HG03175 (cell line): ENCODE measurements at regions not wholly inside any gene's neighbourhood (a gene's known extent, or its start where the extent isn't known, plus 50 kb on each side); places are given as distances from the start of the nearest gene placed in this dataset.
A peak's percentile ranks its signal among the peaks of the same experiment; 100 is the strongest.

Source experiments
- ATAC-seq: cut with Tn5 transposase; IDR thresholded peaks from one replicate; pipeline ENCODE4 v1.9.1; 2021; ENCODE audit warnings: mild to moderate bottlenecking, moderate library complexity; ENCODE audit not compliant: unreplicated experiment

GRCh38 chr1:244192325-244192724 lies 141.2 kb downstream of the ZBTB18 start:
- ATAC-seq, result no peak

- ATAC-seq, result no peak
Measured at GRCh38 chr1:244196571-244197285, 145.6 kb downstream of the ZBTB18 start.

- ATAC-seq, result no peak
Measured at GRCh38 chr1:244197851-244198375, 146.8 kb downstream of the ZBTB18 start.

- ATAC-seq, result no peak
Measured at GRCh38 chr1:244199902-244200301, 148.8 kb downstream of the ZBTB18 start.

GRCh38 chr1:244200596-244200995 lies 149.5 kb downstream of the ZBTB18 start:
- no peak for ATAC-seq

- no peak for ATAC-seq
Measured at GRCh38 chr1:244201750-244202149, 150.7 kb downstream of the ZBTB18 start.

- ATAC-seq, result no peak
Measured at GRCh38 chr1:244204004-244204403, 152.9 kb downstream of the ZBTB18 start.

GRCh38 chr1:244205171-244205570 lies 154.1 kb downstream of the ZBTB18 start:
- ATAC-seq, result no peak

GRCh38 chr1:244205906-244206305 lies 154.8 kb downstream of the ZBTB18 start:
- ATAC-seq, result no peak

- no peak for ATAC-seq
Measured at GRCh38 chr1:244207042-244207934, 156.2 kb downstream of the ZBTB18 start.

GRCh38 chr1:244207935-244208244 lies 156.8 kb downstream of the ZBTB18 start:
- no peak for ATAC-seq

- peak; percentile 62 for ATAC-seq
Measured at GRCh38 chr1:244209955-244210354, 158.9 kb downstream of the ZBTB18 start.

- ATAC-seq, result no peak
Measured at GRCh38 chr1:244210884-244211558, 159.9 kb downstream of the ZBTB18 start.

- ATAC-seq, result no peak
Measured at GRCh38 chr1:244211559-244211944, 160.5 kb downstream of the ZBTB18 start.

GRCh38 chr1:244212219-244212618 lies 161.1 kb downstream of the ZBTB18 start:
- ATAC-seq, result no peak

GRCh38 chr1:244212797-244213475 lies 161.9 kb downstream of the ZBTB18 start:
- ATAC-seq, result no peak

GRCh38 chr1:244214009-244214967 lies 163.2 kb downstream of the ZBTB18 start:
- ATAC-seq, result no peak

- no peak for ATAC-seq
Measured at GRCh38 chr1:244216836-244217235, 165.8 kb downstream of the ZBTB18 start.

GRCh38 chr1:244217711-244218110 lies 166.6 kb downstream of the ZBTB18 start:
- no peak for ATAC-seq

GRCh38 chr1:244218220-244218619 lies 167.1 kb downstream of the ZBTB18 start:
- no peak for ATAC-seq
